NT2/D1 (cell line): ENCODE measurements at regions not wholly inside any gene's neighbourhood (a gene's known extent, or its start where the extent isn't known, plus 50 kb on each side); places are given as distances from the start of the nearest gene placed in this dataset.
A peak's percentile ranks its signal among the peaks of the same experiment; 100 is the strongest.

Experiments used
- DNase-seq: peaks from one replicate; pipeline ENCODE4 v3.0.0-alpha.2; 2011; ENCODE audit warnings: low read depth, low spot score
- H3K27me3 ChIP-seq: 2 replicates; pipeline ENCODE4 v1.6.0; 2011; ENCODE audit warnings: mild to moderate bottlenecking; ENCODE audit not compliant: insufficient read length, insufficient read depth
- H3K36me3 ChIP-seq: 2 replicates; pipeline ENCODE4 v1.6.1; 2011; ENCODE audit warnings: mild to moderate bottlenecking, low read length, mixed read lengths; ENCODE audit not compliant: insufficient read depth, insufficient read length
- H3K4me1 ChIP-seq: 2 replicates; pipeline ENCODE4 v1.5.1; 2011; ENCODE audit not compliant: insufficient read depth, insufficient read length
- H3K4me3 ChIP-seq: 2 replicates; pipeline ENCODE4 v1.5.1; 2011; ENCODE audit warnings: low read depth; ENCODE audit not compliant: insufficient read length
- H3K9ac ChIP-seq: 2 replicates; pipeline ENCODE4 v1.6.0; 2011; ENCODE audit warnings: low read depth; ENCODE audit not compliant: insufficient read length
- H3K9me3 ChIP-seq: 2 replicates; pipeline ENCODE4 v1.5.1; 2011; ENCODE audit warnings: mild to moderate bottlenecking, low read length; ENCODE audit not compliant: insufficient read depth
- SUZ12 ChIP-seq: IDR thresholded peaks from 2 replicates; pipeline ENCODE4 v1.6.1; 2011; ENCODE audit not compliant: insufficient read length, insufficient read depth; ENCODE audit errors: extremely low read depth
- YY1 ChIP-seq: IDR thresholded peaks from 2 replicates; pipeline ENCODE4 v1.6.1; 2011; ENCODE audit not compliant: insufficient read length, insufficient read depth
- ZNF274 ChIP-seq: IDR thresholded peaks from 2 replicates; pipeline ENCODE4 v1.6.1; 2011; ENCODE audit warnings: mild to moderate bottlenecking, low read depth, low read length

- no peak overlapping the region for H3K9ac ChIP-seq
These were observed 150.4 kb downstream of the OMA1 start for GRCh38 chr1:58396150-58396549.

GRCh38 chr1:58395355-58395754, 151.2 kb downstream of the OMA1 start:
- Histone ChIP-seq H3K4me3 (no peak overlapping the region), H3K4me1 (peaks cover 7% of the 10 kb centered on the region), H3K36me3 (no peaks in the 10 kb centered on the region), H3K9me3 (no peaks in the 10 kb centered on the region; the same call in 1 of the 2 replicates), H3K27me3 (no peaks in the 10 kb centered on the region), H3K9ac (no peak overlapping the region)
- TF ChIP-seq SUZ12 (no peak), YY1 (no peak), ZNF274 (no peak)
- DNase-seq: peak; percentile 43

More at GRCh38 chr1:58396150-58396549, 150.4 kb downstream of the OMA1 start:
- peaks cover 7% of the 10 kb centered on the region for H3K4me1 ChIP-seq
- no peak overlapping the region for H3K4me3 ChIP-seq
- H3K9me3 ChIP-seq: no peaks in the 10 kb centered on the region; the same call in 1 of the 2 replicates
- DNase-seq: no peak
- no peaks in the 10 kb centered on the region for H3K27me3 ChIP-seq
- TF ChIP-seq ZNF274 (no peak), YY1 (no peak), SUZ12 (no peak)
- H3K36me3 ChIP-seq: no peaks in the 10 kb centered on the region

GRCh38 chr1:58392083-58392482, 154.4 kb downstream of the OMA1 start:
- H3K27me3 ChIP-seq: no peaks in the 10 kb centered on the region

GRCh38 chr1:58391514-58391913, 155.0 kb downstream of the OMA1 start:
- H3K4me3 ChIP-seq: no peak overlapping the region
- H3K9ac ChIP-seq: no peak overlapping the region
- TF ChIP-seq ZNF274: no peak
- TF ChIP-seq SUZ12: no peak
- no peak for TF ChIP-seq YY1
- H3K27me3 ChIP-seq: no peaks in the 10 kb centered on the region
- peaks cover 9% of the 10 kb centered on the region for H3K4me1 ChIP-seq
- H3K36me3 ChIP-seq: no peaks in the 10 kb centered on the region
- no peak for DNase-seq
- H3K9me3 ChIP-seq: no peaks in the 10 kb centered on the region; the same call in 1 of the 2 replicates

More at GRCh38 chr1:58392083-58392482, 154.4 kb downstream of the OMA1 start:
- Histone ChIP-seq H3K4me3 (no peak overlapping the region), H3K9ac (no peak overlapping the region), H3K36me3 (no peaks in the 10 kb centered on the region), H3K4me1 (peaks cover 9% of the 10 kb centered on the region), H3K9me3 (no peaks in the 10 kb centered on the region; the same call in 1 of the 2 replicates)
- TF ChIP-seq ZNF274 (no peak), YY1 (no peak), SUZ12 (no peak)
- no peak for DNase-seq

- DNase-seq: no peak
- H3K9me3 ChIP-seq: no peaks in the 10 kb centered on the region; the same call in 1 of the 2 replicates
- no peak overlapping the region for H3K9ac ChIP-seq
- no peak overlapping the region for H3K4me3 ChIP-seq
- H3K27me3 ChIP-seq: no peaks in the 10 kb centered on the region
- peaks cover 9% of the 10 kb centered on the region for H3K4me1 ChIP-seq
- H3K36me3 ChIP-seq: no peaks in the 10 kb centered on the region
- no peak for TF ChIP-seq ZNF274
- no peak for TF ChIP-seq SUZ12
- TF ChIP-seq YY1: no peak
These were observed 155.5 kb downstream of the OMA1 start for GRCh38 chr1:58391056-58391455.

- H3K9me3 ChIP-seq: no peaks in the 10 kb centered on the region; the same call in 1 of the 2 replicates
- H3K36me3 ChIP-seq: no peaks in the 10 kb centered on the region
- no peak for TF ChIP-seq SUZ12
- TF ChIP-seq YY1: no peak
- TF ChIP-seq ZNF274: no peak
- DNase-seq: no peak
- peaks cover 7% of the 10 kb centered on the region for H3K4me1 ChIP-seq
- no peak overlapping the region for H3K9ac ChIP-seq
- no peaks in the 10 kb centered on the region for H3K27me3 ChIP-seq
- H3K4me3 ChIP-seq: no peak overlapping the region
These were observed 156.4 kb downstream of the OMA1 start for GRCh38 chr1:58390091-58390490.

GRCh38 chr1:58380345-58380744, 166.2 kb downstream of the OMA1 start:
- H3K27me3 ChIP-seq: no peaks in the 10 kb centered on the region

GRCh38 chr1:58367217-58367616, 179.3 kb downstream of the OMA1 start:
- no peaks in the 10 kb centered on the region for H3K4me1 ChIP-seq
- TF ChIP-seq ZNF274 (no peak), SUZ12 (no peak), YY1 (no peak)
- no peaks in the 10 kb centered on the region for H3K27me3 ChIP-seq
- H3K9ac ChIP-seq: no peak overlapping the region
- no peak overlapping the region for H3K4me3 ChIP-seq
- no peak for DNase-seq
- H3K9me3 ChIP-seq: peaks cover 28% of the 10 kb centered on the region
- H3K36me3 ChIP-seq: no peaks in the 10 kb centered on the region

More at GRCh38 chr1:58380345-58380744, 166.2 kb downstream of the OMA1 start:
- Histone ChIP-seq H3K9me3 (peaks cover 21% of the 10 kb centered on the region), H3K9ac (no peak overlapping the region), H3K36me3 (no peaks in the 10 kb centered on the region), H3K4me1 (no peaks in the 10 kb centered on the region), H3K4me3 (no peak overlapping the region)
- TF ChIP-seq ZNF274: no peak
- TF ChIP-seq SUZ12: no peak
- no peak for TF ChIP-seq YY1
- DNase-seq: no peak
